ENCODE measurements at regions not wholly inside any gene's neighbourhood (a gene's known extent, or its start where the extent isn't known, plus 50 kb on each side); places are given as distances from the start of the nearest gene placed in this dataset.

DNA sequence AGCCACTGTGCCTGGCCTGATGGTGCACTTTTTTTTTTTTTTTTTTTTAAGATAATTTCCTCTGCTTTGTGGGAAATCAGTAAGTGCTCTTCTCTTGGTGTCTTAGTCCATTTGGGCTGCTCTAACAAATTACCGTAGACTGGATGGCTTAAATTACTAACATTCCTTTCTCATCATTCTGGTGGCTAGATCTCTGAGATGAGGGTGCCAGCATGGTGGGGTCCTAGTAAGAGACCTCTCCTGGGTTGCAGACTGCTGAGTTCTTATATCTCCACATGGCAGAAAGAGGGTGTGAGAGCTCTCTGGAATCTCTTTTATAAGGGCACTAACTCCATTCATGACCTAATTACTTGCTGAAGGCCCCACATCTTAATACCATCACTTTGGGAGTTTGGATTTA, 133.9 kb upstream of the ANKRD55 start:
- no peaks in the 10 kb centered on the region for H3K27me3 ChIP-seq (ENCODE audit: control insufficient read depth in 2 of 2, insufficient read depth in 2 of 2, low read length in 2 of 2)

DNA sequence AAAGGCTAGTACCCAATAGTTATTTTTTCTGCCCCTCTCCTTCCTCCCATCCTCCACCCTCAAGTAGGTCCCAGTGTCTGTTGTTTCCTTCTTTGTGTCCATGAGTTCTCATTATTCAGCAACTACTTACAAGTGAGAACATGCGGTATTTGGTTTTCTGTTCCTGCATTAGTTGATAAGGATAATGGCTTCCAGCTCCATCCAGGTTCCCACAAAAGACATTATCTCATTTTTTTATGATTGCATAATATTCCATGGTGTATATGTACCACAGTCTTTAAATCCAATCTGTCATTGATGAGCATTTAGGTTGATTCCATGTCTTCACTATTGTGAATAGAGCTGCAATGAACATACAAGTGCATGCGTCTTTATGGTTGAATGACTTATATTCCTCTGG, 128.3 kb upstream of the ANKRD55 start:
- H3K4me1 Mint-ChIP-seq: peaks cover 4% of the 10 kb centered on the region
- H3K27me3 ChIP-seq (ENCODE audit: control insufficient read depth in 2 of 2, insufficient read depth in 2 of 2, low read length in 2 of 2): no peaks in the 10 kb centered on the region
- no CpG with 5 or more reads among the region's 2 CpGs for WGBS (ENCODE audit: insufficient coverage)
- H3K27me3 Mint-ChIP-seq (ENCODE audit: low read depth in 3 of 3): peaks cover 0 to 11% (median 5%) of the 10 kb centered on the region in 3 donors
- peak overlapping the region in 1 of 2 donors; percentile 7 for H3K4me3 Mint-ChIP-seq
- H3K9me3 ChIP-seq (replicated peaks in 1 of 2; ENCODE audit: control insufficient read depth in 1 of 2, insufficient read depth in 1 of 2, low read length in 2 of 2): no peaks in the 10 kb centered on the region
- no peaks in the 10 kb centered on the region for H3K79me2 ChIP-seq (ENCODE audit: insufficient read depth, low read length)
- H2AFZ ChIP-seq (ENCODE audit: insufficient read depth, low read depth, low read length, poor library complexity, severe bottlenecking): no peak overlapping the region
- DNase-seq: no peak
- peaks cover 0 to 4% (median 2%) of the 10 kb centered on the region in 7 donors for H3K9me3 Mint-ChIP-seq
- intact Hi-C loops (cut with micrococcal nuclease): no loop called here
- no peak overlapping the region for H3K4me3 ChIP-seq (replicated peaks in 1 of 3; ENCODE audit: low read depth in 2 of 3, low read length in 3 of 3)
- no peak overlapping the region for H3K4me2 ChIP-seq (replicated peaks; ENCODE audit: extremely low read depth, low read length, poor library complexity, severe bottlenecking)
- no peak overlapping the region for H3K9ac ChIP-seq (ENCODE audit: insufficient read depth, low read length, poor library complexity, severe bottlenecking)
- H3K36me3 Mint-ChIP-seq: no peaks in the 10 kb centered on the region
- H3K27ac ChIP-seq (ENCODE audit: low read depth in 1 of 2, low read length in 2 of 2): no peak overlapping the region
- no peaks in the 10 kb centered on the region for H3K36me3 ChIP-seq (replicated peaks in 1 of 2; ENCODE audit: control insufficient read depth in 1 of 2, insufficient read depth in 2 of 2, low read length in 2 of 2)
- H3K4me1 ChIP-seq (ENCODE audit: control insufficient read depth in 1 of 2, insufficient read depth in 2 of 2, low read length in 2 of 2): no peaks in the 10 kb centered on the region
- H4K20me1 ChIP-seq (ENCODE audit: insufficient read depth, low read length): no peaks in the 10 kb centered on the region
- H3K27ac Mint-ChIP-seq: no peak overlapping the region
- TF ChIP-seq, protein P1, sequence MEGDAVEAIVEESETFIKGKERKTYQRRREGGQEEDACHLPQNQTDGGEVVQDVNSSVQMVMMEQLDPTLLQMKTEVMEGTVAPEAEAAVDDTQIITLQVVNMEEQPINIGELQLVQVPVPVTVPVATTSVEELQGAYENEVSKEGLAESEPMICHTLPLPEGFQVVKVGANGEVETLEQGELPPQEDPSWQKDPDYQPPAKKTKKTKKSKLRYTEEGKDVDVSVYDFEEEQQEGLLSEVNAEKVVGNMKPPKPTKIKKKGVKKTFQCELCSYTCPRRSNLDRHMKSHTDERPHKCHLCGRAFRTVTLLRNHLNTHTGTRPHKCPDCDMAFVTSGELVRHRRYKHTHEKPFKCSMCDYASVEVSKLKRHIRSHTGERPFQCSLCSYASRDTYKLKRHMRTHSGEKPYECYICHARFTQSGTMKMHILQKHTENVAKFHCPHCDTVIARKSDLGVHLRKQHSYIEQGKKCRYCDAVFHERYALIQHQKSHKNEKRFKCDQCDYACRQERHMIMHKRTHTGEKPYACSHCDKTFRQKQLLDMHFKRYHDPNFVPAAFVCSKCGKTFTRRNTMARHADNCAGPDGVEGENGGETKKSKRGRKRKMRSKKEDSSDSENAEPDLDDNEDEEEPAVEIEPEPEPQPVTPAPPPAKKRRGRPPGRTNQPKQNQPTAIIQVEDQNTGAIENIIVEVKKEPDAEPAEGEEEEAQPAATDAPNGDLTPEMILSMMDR (IDR thresholded peaks at IDR 0.05): no peak

More for the DNA sequence above, 133.9 kb upstream of the ANKRD55 start:
- H3K79me2 ChIP-seq (ENCODE audit: insufficient read depth, low read length): no peaks in the 10 kb centered on the region
- no peak overlapping the region for H3K9ac ChIP-seq (ENCODE audit: insufficient read depth, low read length, poor library complexity, severe bottlenecking)
- no peak overlapping the region for H3K4me3 Mint-ChIP-seq
- H3K9me3 ChIP-seq (replicated peaks in 1 of 2; ENCODE audit: control insufficient read depth in 1 of 2, insufficient read depth in 1 of 2, low read length in 2 of 2): no peaks in the 10 kb centered on the region
- intact Hi-C loops (cut with micrococcal nuclease): no loop called here
- WGBS (ENCODE audit: insufficient coverage): no CpG with 5 or more reads among the region's 1 CpG
- TF ChIP-seq, protein P1 (IDR thresholded peaks at IDR 0.05): no peak
- no peaks in the 10 kb centered on the region for H3K4me1 Mint-ChIP-seq
- no peaks in the 10 kb centered on the region for H4K20me1 ChIP-seq (ENCODE audit: insufficient read depth, low read length)
- H3K27ac ChIP-seq (ENCODE audit: low read depth in 1 of 2, low read length in 2 of 2): no peak overlapping the region
- H3K9me3 Mint-ChIP-seq: peaks cover 0 to 8% (median 3%) of the 10 kb centered on the region in 7 donors
- H3K4me1 ChIP-seq (ENCODE audit: control insufficient read depth in 1 of 2, insufficient read depth in 2 of 2, low read length in 2 of 2): no peaks in the 10 kb centered on the region
- DNase-seq: no peak
- H3K36me3 Mint-ChIP-seq: no peaks in the 10 kb centered on the region
- H3K36me3 ChIP-seq (replicated peaks in 1 of 2; ENCODE audit: control insufficient read depth in 1 of 2, insufficient read depth in 2 of 2, low read length in 2 of 2): no peaks in the 10 kb centered on the region
- H3K4me3 ChIP-seq (replicated peaks in 1 of 3; ENCODE audit: low read depth in 2 of 3, low read length in 3 of 3): no peak overlapping the region
- no peak overlapping the region for H3K4me2 ChIP-seq (replicated peaks; ENCODE audit: extremely low read depth, low read length, poor library complexity, severe bottlenecking)
- H2AFZ ChIP-seq (ENCODE audit: insufficient read depth, low read depth, low read length, poor library complexity, severe bottlenecking): no peak overlapping the region
- no peak overlapping the region for H3K27ac Mint-ChIP-seq
- H3K27me3 Mint-ChIP-seq (ENCODE audit: low read depth in 3 of 3): peaks cover 0 to 5% (median 0%) of the 10 kb centered on the region in 3 donors
